ENCODE measurements at regions not wholly inside any gene's neighbourhood (a gene's known extent, or its start where the extent isn't known, plus 50 kb on each side); places are given as distances from the start of the nearest gene placed in this dataset.

DNA sequence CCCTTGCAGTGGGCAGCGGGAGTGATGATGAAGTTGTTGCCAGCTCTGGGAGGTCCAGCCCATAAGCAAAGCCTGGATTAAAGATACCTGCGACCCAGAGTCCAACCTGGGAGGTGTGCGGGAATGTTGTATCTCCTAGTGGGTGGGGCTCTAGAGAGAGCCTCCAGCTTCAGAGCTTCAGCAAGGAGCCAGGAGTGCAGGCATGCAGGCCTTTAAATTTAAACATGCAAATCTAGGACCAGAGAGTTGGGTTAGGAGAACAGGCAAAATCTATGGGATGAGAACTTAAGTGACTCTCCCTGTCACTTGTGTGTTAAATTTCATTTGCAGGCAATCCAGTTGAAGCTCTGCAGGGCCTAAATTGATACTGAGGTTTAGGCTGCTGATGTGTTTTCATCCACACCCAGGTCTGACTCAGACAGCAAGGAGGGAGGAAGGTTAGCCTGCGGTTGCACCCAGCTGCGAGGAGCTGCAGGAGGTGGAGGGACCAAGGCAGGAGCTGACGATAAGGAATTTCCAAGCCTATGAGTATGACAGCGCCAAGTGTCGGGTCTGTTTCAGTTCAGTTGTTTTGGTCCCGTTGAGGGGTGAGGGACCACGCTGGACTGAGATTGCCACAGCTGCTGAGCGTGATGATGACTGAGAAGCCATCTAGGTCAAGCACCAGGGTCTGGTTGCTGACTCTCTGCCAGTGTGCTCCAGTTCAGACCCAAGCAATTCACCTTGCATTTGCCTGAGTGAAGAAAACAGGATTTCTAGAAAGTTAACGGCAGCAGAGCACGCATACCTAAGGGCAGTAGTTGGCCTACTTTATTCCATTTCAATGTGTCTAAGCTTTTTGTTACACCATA is 243.0 kb downstream of the ICE1 start:
- H3K9me2 ChIP-seq (replicated peaks; ENCODE audit: control insufficient read depth, low read length), result no peaks in the 10 kb centered on the region
- H3F3A ChIP-seq (ENCODE audit: control insufficient read depth, insufficient read depth), result no peaks in the 10 kb centered on the region
- H3K27me3 ChIP-seq (ENCODE audit: control insufficient read depth, low read length), result no peaks in the 10 kb centered on the region
- H3K27ac ChIP-seq (ENCODE audit: low read depth, low read length), result no peak overlapping the region
- no peaks in the 10 kb centered on the region for H4K20me1 ChIP-seq (ENCODE audit: control insufficient read depth, insufficient read depth, low read depth, low read length)
- H3K9me3 ChIP-seq (ENCODE audit: control insufficient read depth, insufficient read depth, low read length), result no peaks in the 10 kb centered on the region
- no peak overlapping the region for H3K4me2 ChIP-seq (ENCODE audit: low read length)
- H3K36me3 ChIP-seq (ENCODE audit: control insufficient read depth, low read length), result no peaks in the 10 kb centered on the region
- H3K4me1 ChIP-seq (ENCODE audit: control insufficient read depth, low read length), result no peaks in the 10 kb centered on the region
- H3K79me2 ChIP-seq (ENCODE audit: control insufficient read depth, low read length), result no peaks in the 10 kb centered on the region
- TF ChIP-seq CTCF (IDR thresholded peaks at IDR 0.05; ENCODE audit: low read depth, low read length, poor library complexity, severe bottlenecking) (no peak), EZH2phosphoT487 (IDR thresholded peaks at IDR 0.05; ENCODE audit: borderline replicate concordance, low read length) (no peak)
- no peak overlapping the region for H3K4me3 ChIP-seq (ENCODE audit: low read length)

DNA sequence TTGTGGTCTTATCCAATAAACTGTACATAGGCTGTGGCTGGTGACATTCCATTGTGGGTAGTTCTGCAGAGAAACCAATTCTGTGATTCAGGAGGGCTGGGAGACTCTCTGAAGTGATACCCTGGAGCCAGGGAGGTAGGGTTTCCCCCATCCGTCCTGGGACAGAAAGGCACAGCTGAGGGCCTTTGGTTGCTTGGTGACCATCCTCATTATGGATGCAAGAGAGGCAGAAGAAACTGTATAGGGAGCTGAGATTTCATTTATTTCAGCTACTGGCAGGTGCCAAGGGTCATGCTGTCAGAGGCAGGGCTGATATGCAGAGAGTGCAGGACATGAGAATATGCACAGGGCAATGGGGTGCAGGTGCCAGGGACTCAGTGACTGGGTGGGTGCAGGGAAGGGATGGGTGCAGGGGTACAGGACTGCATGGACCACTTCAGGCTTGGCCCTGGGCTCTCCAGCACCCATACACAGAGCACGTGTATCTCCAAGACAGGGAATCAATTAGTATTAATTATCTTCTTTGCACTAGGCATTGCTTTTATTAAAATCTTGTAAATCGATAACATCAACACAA is 236.5 kb downstream of the ICE1 start:
- H3F3A ChIP-seq (ENCODE audit: control insufficient read depth, insufficient read depth), result no peaks in the 10 kb centered on the region
- no peak overlapping the region for H3K27ac ChIP-seq (ENCODE audit: low read depth, low read length)
- no peak overlapping the region for H3K4me3 ChIP-seq (ENCODE audit: low read length)
- H3K4me1 ChIP-seq (ENCODE audit: control insufficient read depth, low read length), result no peaks in the 10 kb centered on the region
- peaks cover 3% of the 10 kb centered on the region; the same call in 1 of the 2 replicates for H3K27me3 ChIP-seq (ENCODE audit: control insufficient read depth, low read length)
- no peaks in the 10 kb centered on the region for H3K36me3 ChIP-seq (ENCODE audit: control insufficient read depth, low read length)
- no peaks in the 10 kb centered on the region for H3K79me2 ChIP-seq (ENCODE audit: control insufficient read depth, low read length)
- H3K4me2 ChIP-seq (ENCODE audit: low read length), result no peak overlapping the region
- TF ChIP-seq EZH2phosphoT487 (IDR thresholded peaks at IDR 0.05; ENCODE audit: borderline replicate concordance, low read length), result no peak
- no peak for TF ChIP-seq CTCF (IDR thresholded peaks at IDR 0.05; ENCODE audit: low read depth, low read length, poor library complexity, severe bottlenecking)
- H4K20me1 ChIP-seq (ENCODE audit: control insufficient read depth, insufficient read depth, low read depth, low read length), result no peaks in the 10 kb centered on the region
- no peaks in the 10 kb centered on the region for H3K9me2 ChIP-seq (replicated peaks; ENCODE audit: control insufficient read depth, low read length)
- H3K9me3 ChIP-seq (ENCODE audit: control insufficient read depth, insufficient read depth, low read length), result no peaks in the 10 kb centered on the region

GRCh38 chr5:5658226-5658625 is 235.7 kb downstream of the ICE1 start:
- H3K9me3 ChIP-seq (ENCODE audit: control insufficient read depth, insufficient read depth, low read length), result no peaks in the 10 kb centered on the region
- H3F3A ChIP-seq (ENCODE audit: control insufficient read depth, insufficient read depth), result no peaks in the 10 kb centered on the region
- H3K4me2 ChIP-seq (ENCODE audit: low read length), result no peak overlapping the region
- H3K27ac ChIP-seq (ENCODE audit: low read depth, low read length), result no peak overlapping the region
- no peaks in the 10 kb centered on the region for H4K20me1 ChIP-seq (ENCODE audit: control insufficient read depth, insufficient read depth, low read depth, low read length)
- no peak overlapping the region for H3K4me3 ChIP-seq (ENCODE audit: low read length)
- peaks cover 3% of the 10 kb centered on the region; the same call in 1 of the 2 replicates for H3K27me3 ChIP-seq (ENCODE audit: control insufficient read depth, low read length)
- H3K4me1 ChIP-seq (ENCODE audit: control insufficient read depth, low read length), result no peaks in the 10 kb centered on the region
- TF ChIP-seq CTCF (IDR thresholded peaks at IDR 0.05; ENCODE audit: low read depth, low read length, poor library complexity, severe bottlenecking) (no peak), EZH2phosphoT487 (IDR thresholded peaks at IDR 0.05; ENCODE audit: borderline replicate concordance, low read length) (no peak)
- H3K79me2 ChIP-seq (ENCODE audit: control insufficient read depth, low read length), result no peaks in the 10 kb centered on the region
- H3K9me2 ChIP-seq (replicated peaks; ENCODE audit: control insufficient read depth, low read length), result no peaks in the 10 kb centered on the region
- H3K36me3 ChIP-seq (ENCODE audit: control insufficient read depth, low read length), result no peaks in the 10 kb centered on the region

All from DOHH2 (cell line).